ENCODE measurements at regions not wholly inside any gene's neighbourhood (a gene's known extent, or its start where the extent isn't known, plus 50 kb on each side); places are given as distances from the start of the nearest gene placed in this dataset.

- no peak for TF ChIP-seq POLR2A (IDR thresholded peaks at IDR 0.05)
- no peak for TF ChIP-seq CTCF (IDR thresholded peaks at IDR 0.05)
Measured at GRCh38 chr2:196568506-196568905, 71.0 kb upstream of the CCDC150 start.

Data from adrenal gland (tissue), 5 donors.